GM18505 (cell line): ENCODE measurements at regions not wholly inside any gene's neighbourhood (a gene's known extent, or its start where the extent isn't known, plus 50 kb on each side); places are given as distances from the start of the nearest gene placed in this dataset.
"Not testable (repeated sequence)": the region's sequence is repeated elsewhere in the genome, so short reads cannot be mapped to it uniquely, and the experiment has no call there.

Experiments
- ATAC-seq: cut with Tn5 transposase; IDR thresholded peaks from one replicate; pipeline ENCODE4 v1.9.1; 2021; ENCODE audit not compliant: unreplicated experiment
- POLR2A ChIP-seq: IDR thresholded peaks from 4 replicates; pipeline ENCODE4 v1.6.1; 2011; ENCODE audit warnings: borderline replicate concordance; ENCODE audit not compliant: insufficient read depth, insufficient read length; ENCODE audit errors: extremely low read depth

DNA sequence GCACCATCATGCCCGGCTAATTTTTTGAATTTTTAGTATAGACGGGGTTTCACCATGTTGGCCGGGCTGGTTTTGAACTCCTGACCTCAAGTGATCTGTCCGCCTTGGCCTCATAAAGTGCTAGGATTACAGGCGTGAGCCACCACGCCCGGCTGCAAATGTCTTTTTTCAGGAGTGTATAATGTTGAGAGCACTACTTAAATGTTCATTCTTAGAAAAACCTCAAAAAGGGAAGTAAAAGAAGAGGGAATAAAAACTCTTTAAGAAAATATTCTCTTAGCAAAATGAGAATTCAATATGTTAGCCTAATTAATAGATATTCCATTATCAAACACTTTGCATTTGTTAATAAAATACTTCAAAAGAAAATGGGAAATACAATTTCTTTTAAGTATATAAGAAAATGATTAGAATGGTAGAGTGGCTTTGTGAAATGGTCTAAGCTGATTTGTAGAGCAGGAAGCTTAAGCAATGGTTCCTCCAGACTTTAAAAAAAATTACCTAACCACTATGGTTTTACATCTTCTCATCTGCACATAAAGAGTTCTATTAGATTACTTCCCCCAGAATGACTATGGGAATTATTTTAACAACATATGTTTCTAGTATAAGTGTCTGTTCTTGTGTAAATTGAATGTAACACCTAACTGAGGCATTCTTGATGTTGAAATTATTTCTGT is 226.7 kb upstream of the ALCAM start:
- TF ChIP-seq POLR2A, result no peak
- ATAC-seq, result no peak

DNA sequence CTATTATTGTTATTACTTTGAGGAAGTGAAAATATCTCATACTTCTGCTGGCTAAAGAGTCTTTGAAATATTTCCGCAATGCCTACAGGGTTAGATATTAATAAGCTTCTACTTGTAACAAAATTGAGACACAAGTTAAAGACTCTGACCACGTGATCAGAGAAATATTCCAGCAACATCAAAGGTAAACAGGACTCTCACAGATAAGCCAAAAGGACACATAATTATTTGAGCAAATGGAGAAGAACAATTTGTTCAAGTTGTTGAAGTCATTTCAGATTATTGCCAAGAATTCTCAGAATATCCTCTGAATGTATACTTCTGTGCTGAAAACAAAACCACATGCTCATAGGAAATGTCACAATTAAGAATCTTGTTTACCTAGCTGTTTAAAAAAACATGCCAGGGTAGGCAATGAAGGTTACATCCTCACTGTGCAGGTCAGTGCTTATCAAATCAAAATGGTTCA is 225.8 kb upstream of the ALCAM start:
- no peak for ATAC-seq
- no peak for TF ChIP-seq POLR2A

DNA sequence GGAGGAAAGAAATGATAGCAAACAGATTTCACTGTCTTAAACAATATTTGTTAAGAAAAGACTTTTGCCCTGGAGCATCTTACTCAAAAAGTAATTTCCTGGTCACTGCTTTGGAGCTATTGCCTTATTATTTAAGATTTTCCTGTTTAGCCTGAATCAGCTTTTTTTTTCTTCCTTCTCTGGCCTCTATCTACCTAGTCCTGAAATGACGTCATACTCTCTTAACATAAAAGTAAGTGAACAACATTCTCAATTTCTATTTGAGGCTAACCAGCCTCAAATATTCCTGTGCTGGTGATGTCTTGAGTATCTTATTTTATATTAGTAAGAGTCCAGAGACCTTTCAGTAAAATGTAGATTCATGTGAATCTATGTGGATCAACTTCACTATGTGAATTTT is 221.9 kb upstream of the ALCAM start:
- no peak for ATAC-seq
- TF ChIP-seq POLR2A, result no peak

DNA sequence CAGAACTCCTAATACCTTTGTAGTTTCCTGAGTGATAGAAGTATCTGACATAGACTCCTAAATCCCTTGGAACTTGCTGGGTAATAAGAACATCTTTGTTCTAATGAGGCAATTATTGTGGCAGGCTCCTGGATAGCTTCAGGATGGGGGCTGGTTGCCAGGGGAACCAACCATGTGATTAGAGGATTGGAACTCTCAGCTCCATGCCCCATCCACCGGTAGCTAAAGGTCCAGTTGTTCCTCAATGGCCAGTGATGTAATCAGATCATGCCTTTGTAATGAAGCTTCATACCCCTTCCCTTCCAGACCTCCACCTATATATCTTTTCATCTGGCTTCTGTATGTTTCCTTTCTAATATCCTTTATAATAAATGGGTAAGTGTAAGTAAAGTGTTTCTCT is 221.2 kb upstream of the ALCAM start:
- no peak for ATAC-seq
- no peak for TF ChIP-seq POLR2A

DNA sequence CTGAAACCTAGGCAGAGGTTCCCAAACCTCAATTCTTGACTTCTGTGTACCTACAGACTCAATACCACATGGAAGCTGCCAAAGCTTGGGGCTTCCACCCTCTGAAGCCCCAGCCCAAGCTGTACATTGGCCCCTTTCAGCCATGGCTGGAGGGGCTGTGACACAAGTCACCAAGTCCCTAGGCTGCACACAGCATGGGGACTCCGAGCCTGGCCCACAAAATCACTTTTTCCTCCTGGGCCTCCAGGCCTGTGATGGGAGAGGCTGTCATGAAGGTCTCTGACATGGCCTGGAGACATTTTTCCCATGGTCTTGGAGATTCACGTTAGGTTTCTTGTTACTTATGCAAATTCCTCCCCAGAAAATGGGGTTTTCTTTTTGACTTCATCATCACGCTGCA is 217.5 kb upstream of the ALCAM start:
- not testable (repeated sequence) for ATAC-seq

DNA sequence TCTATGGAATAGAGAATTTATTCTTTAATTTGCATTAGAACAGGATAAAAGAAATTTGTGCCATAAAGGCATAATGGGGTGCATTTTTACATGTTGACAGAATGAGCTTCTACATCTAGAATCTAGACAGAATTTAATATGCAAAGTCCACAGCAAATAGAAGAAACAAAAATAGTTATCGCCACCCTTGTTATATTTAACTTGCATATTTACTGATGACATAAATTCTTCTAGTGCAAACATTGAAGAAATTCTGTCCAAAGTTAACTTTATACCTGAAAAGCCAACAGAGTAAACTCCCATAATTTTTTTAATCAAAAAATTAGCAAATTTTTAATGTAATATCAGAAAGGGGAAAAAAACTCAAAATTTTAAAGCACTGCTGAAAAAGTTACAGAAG is 213.7 kb upstream of the ALCAM start:
- ATAC-seq, result no peak
- no peak for TF ChIP-seq POLR2A

DNA sequence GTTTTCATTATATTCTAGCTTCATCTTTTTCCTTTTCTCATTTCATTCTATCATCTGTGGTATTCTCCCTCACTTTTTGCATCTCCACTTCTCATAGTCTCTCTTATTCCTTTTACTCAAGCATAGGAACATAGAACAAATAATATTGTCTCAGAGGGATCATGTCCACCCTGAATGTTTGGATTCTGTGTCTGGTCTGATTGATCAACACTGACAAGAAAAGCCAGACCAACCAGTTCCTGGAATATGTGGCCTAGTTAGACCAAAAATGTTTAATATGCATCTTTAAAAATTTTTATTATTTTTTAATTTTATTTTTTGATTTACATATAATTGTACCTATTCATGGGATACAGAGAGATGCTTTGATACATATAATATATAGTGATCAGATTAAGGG is 212.0 kb upstream of the ALCAM start:
- no peak for TF ChIP-seq POLR2A
- no peak for ATAC-seq

DNA sequence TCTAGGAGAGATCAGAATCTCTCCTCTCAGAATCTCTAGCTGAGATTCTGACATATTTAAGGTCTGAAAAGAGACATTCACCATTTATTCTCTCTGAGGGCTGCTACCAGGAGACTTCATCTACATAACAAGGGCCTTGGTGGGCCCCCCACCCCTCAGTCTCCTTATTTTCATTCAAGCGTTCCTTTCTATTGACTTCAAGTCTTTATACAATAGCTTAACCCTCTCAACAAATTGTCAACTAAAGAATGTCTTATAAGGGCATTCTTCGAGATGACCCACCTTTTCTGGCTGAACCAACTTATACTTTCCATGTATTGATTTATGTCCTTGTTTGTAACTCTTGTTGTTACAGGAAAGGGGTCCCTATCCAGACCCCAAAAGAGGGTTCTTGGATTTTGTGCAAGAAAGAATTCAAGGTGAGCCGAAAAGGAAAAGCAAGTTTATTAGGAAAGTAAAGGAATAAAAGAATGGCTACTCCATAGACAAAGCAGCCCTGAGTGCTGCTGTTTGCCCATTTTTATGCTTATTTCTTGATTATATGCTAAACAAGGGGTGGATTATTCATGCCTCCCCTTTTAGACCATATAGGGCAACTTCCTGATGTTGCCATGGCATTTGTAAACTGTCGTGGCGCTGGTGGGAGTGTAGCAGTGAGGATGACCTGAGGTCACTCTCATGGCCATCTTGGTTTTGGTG is 209.5 kb upstream of the ALCAM start:
- TF ChIP-seq POLR2A, result no peak
- ATAC-seq, result no peak

DNA sequence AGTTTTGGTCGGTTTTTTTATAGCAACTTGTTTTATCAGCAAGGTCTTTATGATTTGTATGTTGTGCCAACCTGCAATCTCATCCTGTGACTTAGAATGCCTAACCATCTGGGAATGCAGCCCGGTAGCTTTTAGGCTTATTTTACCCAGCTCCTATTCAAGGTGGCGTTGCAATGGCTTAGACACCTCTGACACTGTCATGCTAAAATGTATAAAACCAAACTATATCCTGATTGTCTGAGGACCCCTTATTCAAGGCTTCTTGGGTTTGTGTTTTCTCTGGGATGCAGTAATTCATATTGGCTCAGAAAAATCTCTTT is 209.0 kb upstream of the ALCAM start:
- no peak for TF ChIP-seq POLR2A
- ATAC-seq, result no peak

DNA sequence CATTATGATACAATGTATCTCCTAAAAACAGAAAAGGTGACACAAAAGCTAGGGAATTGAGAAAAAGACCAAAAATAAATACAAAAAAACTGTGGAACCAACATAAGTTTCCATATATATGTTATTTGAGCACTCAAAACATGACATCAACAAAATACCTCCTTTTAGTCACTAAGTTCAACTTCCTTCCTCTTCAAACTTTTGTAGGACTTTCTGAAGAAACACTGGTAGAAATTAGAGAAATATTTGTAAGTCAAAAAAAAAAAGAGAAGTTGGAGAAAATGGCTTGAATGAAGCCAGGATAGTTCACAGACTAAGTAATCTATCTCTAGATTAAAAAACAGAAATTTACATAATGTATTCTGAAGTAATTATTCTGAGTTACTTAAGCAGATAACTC is 208.4 kb upstream of the ALCAM start:
- no peak for TF ChIP-seq POLR2A
- no peak for ATAC-seq

DNA sequence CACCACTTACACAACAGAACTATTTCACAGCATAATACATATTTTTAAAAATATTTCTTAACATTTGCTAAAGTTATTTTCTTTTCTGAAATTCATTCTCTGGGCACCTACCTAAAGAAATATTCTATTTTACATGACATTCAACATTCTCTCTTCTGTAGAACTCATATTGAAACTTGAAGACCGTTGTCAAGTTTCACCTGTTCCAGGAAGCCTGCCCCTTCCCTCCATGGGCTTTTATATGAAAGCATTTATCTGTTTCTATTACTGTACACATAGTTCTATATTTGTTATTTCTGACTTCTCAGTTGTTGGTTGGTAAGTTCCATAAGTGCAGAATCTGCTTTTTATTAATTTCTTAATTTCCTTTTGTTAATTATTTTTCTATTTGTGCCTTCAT is 204.3 kb upstream of the ALCAM start:
- TF ChIP-seq POLR2A, result no peak
- ATAC-seq, result peak; percentile 69

DNA sequence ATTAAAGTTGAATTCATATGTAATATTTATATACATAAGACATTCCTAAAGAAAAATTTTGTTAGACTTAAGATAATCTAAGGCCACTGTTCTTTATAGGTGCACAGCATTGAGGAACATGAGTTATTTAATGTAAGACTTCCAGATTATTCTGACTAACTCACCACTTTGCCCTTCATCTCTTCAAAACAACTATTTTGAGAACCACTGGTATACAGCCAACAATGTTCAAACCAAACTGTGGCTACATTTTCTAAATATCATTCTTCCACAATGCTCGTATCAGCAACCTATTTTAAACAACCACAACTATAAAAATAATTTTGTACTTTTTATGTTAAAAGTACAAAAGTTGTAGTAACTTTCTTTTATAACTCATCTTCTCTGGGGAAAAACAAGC is 199.8 kb upstream of the ALCAM start:
- no peak for TF ChIP-seq POLR2A
- no peak for ATAC-seq

DNA sequence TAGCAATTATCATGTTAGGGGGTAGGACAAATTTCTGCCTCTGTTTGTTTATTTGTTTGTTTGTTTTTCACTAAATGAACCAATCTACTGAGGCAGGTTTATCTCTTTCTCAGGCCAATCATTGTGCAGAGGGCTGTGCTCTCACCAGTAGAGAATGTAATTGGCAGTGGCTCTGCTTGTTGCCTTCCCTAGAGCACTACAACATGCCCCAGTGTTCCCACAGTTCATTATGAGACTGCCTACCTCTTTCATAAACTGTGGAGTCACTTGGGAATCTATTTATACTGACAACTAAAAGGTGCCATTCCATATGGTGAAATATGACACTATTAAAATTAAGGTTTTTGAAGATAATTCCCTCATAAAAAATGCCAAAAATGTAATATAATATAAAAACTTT is 196.3 kb upstream of the ALCAM start:
- ATAC-seq, result no peak

DNA sequence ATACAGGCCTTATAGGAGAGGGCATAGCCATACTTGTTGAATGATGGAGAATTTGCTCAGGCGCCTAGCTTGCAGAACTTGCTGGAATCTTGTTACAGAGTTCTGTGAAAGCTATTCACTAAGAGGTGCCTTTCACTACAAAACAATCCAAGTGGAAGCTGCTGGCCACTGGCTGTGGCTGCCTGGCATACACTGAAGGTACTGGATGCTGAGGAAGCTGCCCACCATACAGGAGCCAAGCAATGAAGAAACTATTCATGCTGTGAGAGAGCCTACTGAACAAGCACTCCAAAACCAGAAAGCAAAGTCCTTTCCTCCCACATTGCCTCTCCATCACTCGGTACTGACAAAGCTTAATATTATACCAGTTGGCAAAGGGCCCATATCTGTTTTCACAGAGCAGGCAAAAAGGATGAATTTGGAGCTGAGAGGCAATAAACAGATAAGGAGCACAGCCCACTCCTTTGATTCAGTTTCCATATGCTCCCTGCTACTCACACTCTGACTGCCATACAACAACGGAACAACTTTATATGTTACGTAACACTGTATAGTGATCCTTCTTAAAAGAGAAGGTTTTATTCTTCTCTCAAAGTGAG is 192.6 kb upstream of the ALCAM start:
- TF ChIP-seq POLR2A, result no peak
- ATAC-seq, result no peak

More for the DNA sequence above, 196.3 kb upstream of the ALCAM start:
- TF ChIP-seq POLR2A, result no peak
